ENCODE measurements at regions not wholly inside any gene's neighbourhood (a gene's known extent, or its start where the extent isn't known, plus 50 kb on each side); places are given as distances from the start of the nearest gene placed in this dataset.

DNA sequence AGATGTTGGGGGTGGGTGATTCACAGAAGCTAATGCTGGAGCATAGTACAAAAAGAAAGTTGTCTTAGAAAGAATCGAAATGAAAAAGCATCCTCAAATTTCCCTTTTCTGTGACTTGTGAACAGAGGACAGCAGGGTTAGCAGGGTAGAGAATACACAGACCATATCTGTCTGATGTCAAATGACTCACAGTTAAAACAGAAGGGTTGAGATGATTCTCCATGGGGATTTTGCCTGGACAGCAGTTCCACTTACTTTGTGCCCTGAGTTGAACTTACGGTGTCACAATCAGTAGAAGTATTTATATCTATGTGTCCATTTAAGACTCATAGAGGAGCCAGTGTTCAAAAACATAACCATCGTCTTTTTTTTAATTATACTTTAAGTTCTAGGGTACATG lies 801.6 kb downstream of the KCTD16 start:
- Histone ChIP-seq H3K4me3 (no peak overlapping the region), H3K27ac (ENCODE audit: extremely low read depth, low read depth, low read length) (no peak overlapping the region), H3K9ac (ENCODE audit: insufficient read depth in 1 of 2, low read depth in 2 of 2, low read length in 2 of 2) (no peak overlapping the region), H2AFZ (ENCODE audit: low read depth, low read length) (no peak overlapping the region), H3K27me3 (ENCODE audit: control insufficient read depth in 2 of 2, insufficient read depth in 2 of 2, low read length in 2 of 2) (no peaks in the 10 kb centered on the region), H3K79me2 (ENCODE audit: control insufficient read depth, insufficient read depth, low read length) (no peaks in the 10 kb centered on the region), H3K4me1 (replicated peaks in 1 of 2; ENCODE audit: control insufficient read depth in 2 of 2, insufficient read depth in 2 of 2, low read length in 2 of 2) (no peaks in the 10 kb centered on the region), H3K9me3 (replicated peaks; ENCODE audit: control insufficient read depth, insufficient read depth, low read depth, low read length) (0 out of 2 replicates have a peak, but pooled peaks cover 2% of the 10 kb centered on the region), H4K20me1 (replicated peaks; ENCODE audit: control insufficient read depth, insufficient read depth, low read length) (no peaks in the 10 kb centered on the region), H3K36me3 (ENCODE audit: control insufficient read depth, insufficient read depth, low read length) (no peaks in the 10 kb centered on the region), H3K4me2 (ENCODE audit: insufficient read depth, low read length) (no peak overlapping the region), H3K9me1 (ENCODE audit: control insufficient read depth, insufficient read depth, low read length) (no peaks in the 10 kb centered on the region)
- no peak for DNase-seq (ENCODE audit: extremely low read depth in 1 of 4, low spot score in 3 of 4)
- intact Hi-C loops (cut with micrococcal nuclease) (no loop called here), in situ Hi-C loops (cut with MboI) (no loop called here)
- FAIRE-seq: no peak
- ChIA-PET POLR2A (no interaction called here), CTCF (ENCODE audit: low intra/inter-chr PET ratio) (no interaction called here)
- ATAC-seq: no peak
- 3% methylated on average over 3 of the region's 3 CpGs for WGBS (ENCODE audit: insufficient coverage, low coverage, missing lambda C conversion rate)
- no peak for TF ChIP-seq ZFP30 (CRISPR knock-in tag; IDR thresholded peaks at IDR 0.05; ENCODE audit: borderline replicate concordance)
- TF ChIP-seq SAFB (IDR thresholded peaks at IDR 0.05; ENCODE audit: borderline replicate concordance, low read depth, low read length): no peak
- no peak for TF ChIP-seq ZNF586 (CRISPR knock-in tag; conservative IDR thresholded peaks at IDR 0.05)
- no peak for TF ChIP-seq KLF13 (tag; IDR thresholded peaks at IDR 0.05; ENCODE audit: borderline replicate concordance, low read depth)
- no peak for TF ChIP-seq ZNF165 (CRISPR knock-in tag; IDR thresholded peaks at IDR 0.05; ENCODE audit: borderline replicate concordance)
- no peak for TF ChIP-seq ESRRA (IDR thresholded peaks at IDR 0.05; ENCODE audit: borderline replicate concordance, low read depth)
- no peak for TF ChIP-seq CREM (IDR thresholded peaks at IDR 0.05; ENCODE audit: low read depth)
- TF ChIP-seq HCFC1 (IDR thresholded peaks at IDR 0.05; ENCODE audit: low read depth, low read length): no peak
- no peak for TF ChIP-seq SIX5 (IDR thresholded peaks at IDR 0.05; ENCODE audit: borderline replicate concordance in 1 of 2, insufficient read depth in 1 of 2, low read depth in 1 of 2, low read length in 2 of 2)
- no peak for TF ChIP-seq ZNF124 (CRISPR knock-in tag; IDR thresholded peaks at IDR 0.05)
- TF ChIP-seq CEBPZ (IDR thresholded peaks at IDR 0.05; ENCODE audit: borderline replicate concordance, low read depth, low read length): no peak
- TF ChIP-seq PHF21A (IDR thresholded peaks at IDR 0.05; ENCODE audit: borderline replicate concordance, low read depth): no peak
- no peak for TF ChIP-seq ZNF589 (CRISPR knock-in tag; IDR thresholded peaks at IDR 0.05; ENCODE audit: low read depth)
- no peak for TF ChIP-seq BRD9 (IDR thresholded peaks at IDR 0.05; ENCODE audit: low read depth, partially characterized antibody)
- TF ChIP-seq PHF8 (IDR thresholded peaks at IDR 0.05; ENCODE audit: borderline replicate concordance, low read length): no peak
- BruUV-seq (replicated peaks): no TSS peak

All from K562 (cell line).